Liver (tissue), 8 donors: ENCODE measurements at regions not wholly inside any gene's neighbourhood (a gene's known extent, or its start where the extent isn't known, plus 50 kb on each side); places are given as distances from the start of the nearest gene placed in this dataset.

Experiments
- DNase-seq: peaks from one replicate; pipeline ENCODE4 v3.0.0-alpha.2; 2017; ENCODE audit warnings: low spot score
- H3K27ac ChIP-seq, 2 donors: one replicate each; pipeline ENCODE4 v1.7.0; 2013; ENCODE audit warnings: inconsistent platforms in 2 of 2, low read length in 2 of 2, control low read depth in 1 of 2, low read depth in 1 of 2, mild to moderate bottlenecking in 1 of 2
- H3K27me3 ChIP-seq, 4 donors: one replicate each; pipeline versions ENCODE4 v1.6.1 to v1.7.0; 2013; ENCODE audit warnings: low read length in 3 of 4, inconsistent platforms in 1 of 4, mild to moderate bottlenecking in 1 of 4, moderate library complexity in 1 of 4; ENCODE audit not compliant: control insufficient read depth in 4 of 4, insufficient read depth in 4 of 4
- H3K36me3 ChIP-seq, 4 donors: one replicate each; pipeline versions ENCODE4 v1.6.1 to v1.7.0; 2013; ENCODE audit warnings: low read length in 3 of 4, mild to moderate bottlenecking in 3 of 4, low read depth in 1 of 4, moderate library complexity in 1 of 4; ENCODE audit not compliant: control insufficient read depth in 4 of 4, insufficient read depth in 3 of 4
- H3K4me1 ChIP-seq, 4 donors: one replicate each; pipeline versions ENCODE4 v1.6.1 to v1.7.0; 2013; ENCODE audit warnings: low read length in 3 of 4, mild to moderate bottlenecking in 3 of 4, moderate library complexity in 1 of 4; ENCODE audit not compliant: control insufficient read depth in 4 of 4, insufficient read depth in 4 of 4
- H3K4me3 ChIP-seq, 3 donors: one replicate each; pipeline versions ENCODE4 v1.6.1 to v1.7.0; 2013; ENCODE audit warnings: low read length in 3 of 3, control low read depth in 1 of 3, low read depth in 1 of 3, mild to moderate bottlenecking in 1 of 3
- H3K9ac ChIP-seq, 2 donors: one replicate each; pipeline ENCODE4 v1.7.0; 2013; ENCODE audit warnings: low read length in 2 of 2, mild to moderate bottlenecking in 2 of 2, moderate library complexity in 2 of 2, control low read depth in 1 of 2, low read depth in 1 of 2
- H3K9me3 ChIP-seq, 4 donors: one replicate each; pipeline versions ENCODE4 v1.6.1 to v1.7.0; 2013; ENCODE audit warnings: low read length in 3 of 4; ENCODE audit not compliant: control insufficient read depth in 4 of 4
- EGR1 ChIP-seq, 2 donors: IDR thresholded peaks; 2 replicates each; pipeline ENCODE4 v1.6.1; 2016 to 2018; ENCODE audit warnings: antibody characterized with exemption in 2 of 2, low read depth in 2 of 2
- FOXA1 ChIP-seq: IDR thresholded peaks from 2 replicates; pipeline ENCODE4 v1.6.1; 2016; ENCODE audit warnings: antibody characterized with exemption
- FOXA2 ChIP-seq: IDR thresholded peaks from 2 replicates; pipeline ENCODE4 v1.6.1; 2016; ENCODE audit warnings: antibody characterized with exemption
- GABPA ChIP-seq, 2 donors: IDR thresholded peaks in 1 of 2; conservative IDR thresholded peaks in 1 of 2; 2 replicates each; pipeline ENCODE4 v1.6.1; 2016; ENCODE audit warnings: antibody characterized with exemption in 2 of 2, mild to moderate bottlenecking in 1 of 2, moderate library complexity in 1 of 2
- HNF4A ChIP-seq, 2 donors: conservative IDR thresholded peaks; 2 replicates each; pipeline ENCODE4 v1.6.1; 2016; ENCODE audit warnings: antibody characterized with exemption in 2 of 2, mild to moderate bottlenecking in 2 of 2
- HNF4G ChIP-seq: IDR thresholded peaks from 2 replicates; pipeline ENCODE4 v1.6.1; 2016; ENCODE audit warnings: antibody characterized with exemption
- JUND ChIP-seq, 2 donors: IDR thresholded peaks; 2 replicates each; pipeline ENCODE4 v1.6.1; 2016; ENCODE audit warnings: antibody characterized with exemption in 2 of 2
- NR2F2 ChIP-seq: IDR thresholded peaks from 2 replicates; pipeline ENCODE4 v1.6.1; 2016; ENCODE audit warnings: antibody characterized with exemption
- RAD21 ChIP-seq, 2 donors: IDR thresholded peaks; 2 replicates each; pipeline ENCODE4 v1.6.1; 2016; ENCODE audit warnings: antibody characterized with exemption in 2 of 2, mild to moderate bottlenecking in 2 of 2
- RXRA ChIP-seq, 2 donors: IDR thresholded peaks; 2 replicates each; pipeline ENCODE4 v1.6.1; 2017 to 2018; ENCODE audit warnings: antibody characterized with exemption in 2 of 2, mild to moderate bottlenecking in 1 of 2
- SP1 ChIP-seq: IDR thresholded peaks from 2 replicates; pipeline ENCODE4 v1.6.1; 2018; ENCODE audit warnings: antibody characterized with exemption, mild to moderate bottlenecking
- TAF1 ChIP-seq: conservative IDR thresholded peaks from 2 replicates; pipeline ENCODE4 v1.6.1; 2016; ENCODE audit warnings: antibody characterized with exemption, mild to moderate bottlenecking
- YY1 ChIP-seq: IDR thresholded peaks from 2 replicates; pipeline ENCODE4 v1.6.1; 2016; ENCODE audit warnings: antibody characterized with exemption, mild to moderate bottlenecking
- WGBS: extraction: QIAGEN DNeasy Blood & Tissue Kit; methylation state at CpG from one replicate; pipeline ENCODE4 v1.1.7; 2013; 5-methylcytosine and 5-hydroxymethylcytosine counted together
- TF ChIP-seq, protein P1 (sequence below): IDR thresholded peaks from 2 replicates; pipeline ENCODE4 v1.6.1; 2016; ENCODE audit warnings: antibody characterized with exemption
- TF ChIP-seq, protein P2 (sequence below): IDR thresholded peaks from 2 replicates; pipeline ENCODE4 v1.6.1; 2016; ENCODE audit warnings: antibody characterized with exemption
- TF ChIP-seq, protein P3 (sequence below): IDR thresholded peaks from 2 replicates; pipeline ENCODE4 v1.6.1; 2016; ENCODE audit warnings: antibody characterized with exemption, mild to moderate bottlenecking
- TF ChIP-seq, protein P4 (sequence below): fragments of 150-350 bp; IDR thresholded peaks from 2 replicates; pipeline ENCODE4 v1.5.1; 2017; ENCODE audit warnings: improper control_type of control experiment, low read depth, low read length; ENCODE audit not compliant: missing input control
- TF ChIP-seq, protein P5 (sequence below): IDR thresholded peaks from 2 replicates; pipeline ENCODE4 v1.6.1; 2016; ENCODE audit warnings: antibody characterized with exemption
- donor health status: healthy.
- donor health status: healthy.
- donor health status: healthy.
- donor health status: healthy.
- donor health status: healthy.

DNA sequence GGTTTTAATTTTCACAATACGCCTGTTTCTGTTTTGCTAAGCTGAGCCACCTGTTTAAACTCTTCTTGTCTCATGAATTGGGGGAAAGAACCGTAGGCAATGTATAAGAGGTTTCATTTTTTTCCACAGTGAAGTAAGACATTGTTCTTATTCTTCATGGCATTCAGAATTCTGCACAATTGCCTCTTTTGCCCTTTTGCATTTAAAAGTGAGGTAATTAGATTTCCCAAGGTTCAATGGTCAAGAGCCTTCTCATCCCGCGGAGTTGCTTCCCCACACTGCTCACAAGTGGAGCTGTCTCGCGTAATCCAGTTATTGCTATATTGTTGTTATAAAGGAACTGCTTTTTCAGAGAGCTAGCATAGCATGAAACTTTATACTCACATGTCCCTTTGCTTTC, 90.9 kb upstream of the SPRY1 start:
- H3K4me1 ChIP-seq = no peaks in the 10 kb centered on the region
- DNase-seq = no peak
- 94% methylated on average over 6 of the region's 6 CpGs for WGBS
- H3K36me3 ChIP-seq = no peaks in the 10 kb centered on the region
- no peak overlapping the region for H3K4me3 ChIP-seq
- H3K27ac ChIP-seq = no peak overlapping the region
- H3K9ac ChIP-seq = no peak overlapping the region
- H3K27me3 ChIP-seq = no peaks in the 10 kb centered on the region
- TF ChIP-seq, protein P1, sequence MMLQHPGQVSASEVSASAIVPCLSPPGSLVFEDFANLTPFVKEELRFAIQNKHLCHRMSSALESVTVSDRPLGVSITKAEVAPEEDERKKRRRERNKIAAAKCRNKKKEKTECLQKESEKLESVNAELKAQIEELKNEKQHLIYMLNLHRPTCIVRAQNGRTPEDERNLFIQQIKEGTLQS = no peak
- no peaks in the 10 kb centered on the region for H3K9me3 ChIP-seq

DNA sequence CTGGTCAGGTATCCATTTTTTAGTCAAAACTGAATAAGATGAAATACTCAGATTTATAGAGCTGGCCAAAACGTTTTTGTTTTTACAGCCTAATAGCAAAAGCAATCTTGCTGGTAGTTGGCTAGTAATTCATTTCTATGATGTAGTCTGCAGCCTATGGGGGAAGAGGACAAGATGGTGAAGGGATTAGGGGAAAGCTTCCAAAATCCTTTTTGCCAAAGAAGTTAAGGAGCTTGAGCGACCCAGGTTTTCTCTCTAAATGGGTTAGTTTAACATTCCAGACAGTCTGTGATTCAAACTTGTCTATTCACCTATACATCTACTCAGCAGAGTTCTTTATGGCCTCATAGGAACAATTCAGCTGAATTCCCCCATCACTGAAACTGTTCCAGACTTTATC, 89.8 kb upstream of the SPRY1 start:
- DNase-seq = no peak

DNA sequence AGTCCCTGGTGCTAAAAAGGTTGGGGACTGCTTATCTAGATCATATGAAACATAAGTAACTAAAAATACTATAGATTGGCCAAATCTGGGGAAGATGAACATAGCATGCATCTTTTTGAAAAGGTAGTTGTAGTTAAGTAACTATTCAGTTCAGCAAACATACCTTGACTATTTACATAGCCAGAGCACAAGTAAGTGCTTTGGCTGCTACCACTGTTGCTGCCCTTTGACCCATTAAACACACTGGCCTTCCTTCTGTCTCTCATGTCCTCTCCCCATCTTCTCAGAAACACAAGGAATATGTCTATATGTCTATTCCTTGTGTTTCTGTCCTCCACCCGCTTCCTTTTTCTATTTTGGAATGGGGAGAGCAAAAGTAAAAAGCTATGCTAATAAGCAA, 87.9 kb upstream of the SPRY1 start:
- no peak overlapping the region for H3K9ac ChIP-seq
- TF ChIP-seq, protein P2, sequence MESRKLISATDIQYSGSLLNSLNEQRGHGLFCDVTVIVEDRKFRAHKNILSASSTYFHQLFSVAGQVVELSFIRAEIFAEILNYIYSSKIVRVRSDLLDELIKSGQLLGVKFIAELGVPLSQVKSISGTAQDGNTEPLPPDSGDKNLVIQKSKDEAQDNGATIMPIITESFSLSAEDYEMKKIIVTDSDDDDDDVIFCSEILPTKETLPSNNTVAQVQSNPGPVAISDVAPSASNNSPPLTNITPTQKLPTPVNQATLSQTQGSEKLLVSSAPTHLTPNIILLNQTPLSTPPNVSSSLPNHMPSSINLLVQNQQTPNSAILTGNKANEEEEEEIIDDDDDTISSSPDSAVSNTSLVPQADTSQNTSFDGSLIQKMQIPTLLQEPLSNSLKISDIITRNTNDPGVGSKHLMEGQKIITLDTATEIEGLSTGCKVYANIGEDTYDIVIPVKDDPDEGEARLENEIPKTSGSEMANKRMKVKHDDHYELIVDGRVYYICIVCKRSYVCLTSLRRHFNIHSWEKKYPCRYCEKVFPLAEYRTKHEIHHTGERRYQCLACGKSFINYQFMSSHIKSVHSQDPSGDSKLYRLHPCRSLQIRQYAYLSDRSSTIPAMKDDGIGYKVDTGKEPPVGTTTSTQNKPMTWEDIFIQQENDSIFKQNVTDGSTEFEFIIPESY = no peak
- TF ChIP-seq FOXA2 = no peak
- no peak for TF ChIP-seq JUND (IDR thresholded peaks at IDR 0.05)
- TF ChIP-seq HNF4G = no peak
- no peak for TF ChIP-seq EGR1 (IDR thresholded peaks at IDR 0.05; ENCODE audit: low read depth in 2 of 2)
- TF ChIP-seq, protein P3, sequence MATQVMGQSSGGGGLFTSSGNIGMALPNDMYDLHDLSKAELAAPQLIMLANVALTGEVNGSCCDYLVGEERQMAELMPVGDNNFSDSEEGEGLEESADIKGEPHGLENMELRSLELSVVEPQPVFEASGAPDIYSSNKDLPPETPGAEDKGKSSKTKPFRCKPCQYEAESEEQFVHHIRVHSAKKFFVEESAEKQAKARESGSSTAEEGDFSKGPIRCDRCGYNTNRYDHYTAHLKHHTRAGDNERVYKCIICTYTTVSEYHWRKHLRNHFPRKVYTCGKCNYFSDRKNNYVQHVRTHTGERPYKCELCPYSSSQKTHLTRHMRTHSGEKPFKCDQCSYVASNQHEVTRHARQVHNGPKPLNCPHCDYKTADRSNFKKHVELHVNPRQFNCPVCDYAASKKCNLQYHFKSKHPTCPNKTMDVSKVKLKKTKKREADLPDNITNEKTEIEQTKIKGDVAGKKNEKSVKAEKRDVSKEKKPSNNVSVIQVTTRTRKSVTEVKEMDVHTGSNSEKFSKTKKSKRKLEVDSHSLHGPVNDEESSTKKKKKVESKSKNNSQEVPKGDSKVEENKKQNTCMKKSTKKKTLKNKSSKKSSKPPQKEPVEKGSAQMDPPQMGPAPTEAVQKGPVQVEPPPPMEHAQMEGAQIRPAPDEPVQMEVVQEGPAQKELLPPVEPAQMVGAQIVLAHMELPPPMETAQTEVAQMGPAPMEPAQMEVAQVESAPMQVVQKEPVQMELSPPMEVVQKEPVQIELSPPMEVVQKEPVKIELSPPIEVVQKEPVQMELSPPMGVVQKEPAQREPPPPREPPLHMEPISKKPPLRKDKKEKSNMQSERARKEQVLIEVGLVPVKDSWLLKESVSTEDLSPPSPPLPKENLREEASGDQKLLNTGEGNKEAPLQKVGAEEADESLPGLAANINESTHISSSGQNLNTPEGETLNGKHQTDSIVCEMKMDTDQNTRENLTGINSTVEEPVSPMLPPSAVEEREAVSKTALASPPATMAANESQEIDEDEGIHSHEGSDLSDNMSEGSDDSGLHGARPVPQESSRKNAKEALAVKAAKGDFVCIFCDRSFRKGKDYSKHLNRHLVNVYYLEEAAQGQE = no peak
- no peak for TF ChIP-seq RAD21 (IDR thresholded peaks at IDR 0.05)
- TF ChIP-seq SP1 = no peak
- no peak for TF ChIP-seq FOXA1
- TF ChIP-seq HNF4A (conservative IDR thresholded peaks at IDR 0.05) = no peak
- no peak for TF ChIP-seq NR2F2
- no peak for TF ChIP-seq RXRA (IDR thresholded peaks at IDR 0.05)
- TF ChIP-seq, protein P4, sequence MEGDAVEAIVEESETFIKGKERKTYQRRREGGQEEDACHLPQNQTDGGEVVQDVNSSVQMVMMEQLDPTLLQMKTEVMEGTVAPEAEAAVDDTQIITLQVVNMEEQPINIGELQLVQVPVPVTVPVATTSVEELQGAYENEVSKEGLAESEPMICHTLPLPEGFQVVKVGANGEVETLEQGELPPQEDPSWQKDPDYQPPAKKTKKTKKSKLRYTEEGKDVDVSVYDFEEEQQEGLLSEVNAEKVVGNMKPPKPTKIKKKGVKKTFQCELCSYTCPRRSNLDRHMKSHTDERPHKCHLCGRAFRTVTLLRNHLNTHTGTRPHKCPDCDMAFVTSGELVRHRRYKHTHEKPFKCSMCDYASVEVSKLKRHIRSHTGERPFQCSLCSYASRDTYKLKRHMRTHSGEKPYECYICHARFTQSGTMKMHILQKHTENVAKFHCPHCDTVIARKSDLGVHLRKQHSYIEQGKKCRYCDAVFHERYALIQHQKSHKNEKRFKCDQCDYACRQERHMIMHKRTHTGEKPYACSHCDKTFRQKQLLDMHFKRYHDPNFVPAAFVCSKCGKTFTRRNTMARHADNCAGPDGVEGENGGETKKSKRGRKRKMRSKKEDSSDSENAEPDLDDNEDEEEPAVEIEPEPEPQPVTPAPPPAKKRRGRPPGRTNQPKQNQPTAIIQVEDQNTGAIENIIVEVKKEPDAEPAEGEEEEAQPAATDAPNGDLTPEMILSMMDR = no peak
- TF ChIP-seq TAF1 = no peak
- TF ChIP-seq, protein P5, sequence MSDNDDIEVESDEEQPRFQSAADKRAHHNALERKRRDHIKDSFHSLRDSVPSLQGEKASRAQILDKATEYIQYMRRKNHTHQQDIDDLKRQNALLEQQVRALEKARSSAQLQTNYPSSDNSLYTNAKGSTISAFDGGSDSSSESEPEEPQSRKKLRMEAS = no peak
- TF ChIP-seq, protein P1 = no peak
- no peak for TF ChIP-seq YY1
- TF ChIP-seq GABPA (IDR thresholded peaks at IDR 0.05 in 1 of 2, conservative IDR thresholded peaks at IDR 0.05 in 1 of 2) = no peak
- DNase-seq = no peak
- no peak overlapping the region for H3K4me3 ChIP-seq
- H3K27ac ChIP-seq = no peak overlapping the region
- no peaks in the 10 kb centered on the region for H3K9me3 ChIP-seq
- H3K36me3 ChIP-seq = no peaks in the 10 kb centered on the region
- 100% methylated on average over 1 of the region's 1 CpG for WGBS
- H3K27me3 ChIP-seq = no peaks in the 10 kb centered on the region
- no peaks in the 10 kb centered on the region for H3K4me1 ChIP-seq

More for the DNA sequence above, 89.8 kb upstream of the SPRY1 start:
- Histone ChIP-seq H3K9ac (no peak overlapping the region), H3K27ac (no peak overlapping the region), H3K9me3 (no peaks in the 10 kb centered on the region), H3K27me3 (no peaks in the 10 kb centered on the region), H3K4me1 (no peaks in the 10 kb centered on the region), H3K36me3 (no peaks in the 10 kb centered on the region), H3K4me3 (no peak overlapping the region)
- TF ChIP-seq EGR1 (IDR thresholded peaks at IDR 0.05; ENCODE audit: low read depth in 2 of 2) (no peak), RXRA (IDR thresholded peaks at IDR 0.05) (no peak)
- TF ChIP-seq, protein P2 = no peak
- 78% methylated on average over 2 of the region's 2 CpGs for WGBS
